ENCODE measurements at regions not wholly inside any gene's neighbourhood (a gene's known extent, or its start where the extent isn't known, plus 50 kb on each side); places are given as distances from the start of the nearest gene placed in this dataset.

GRCh38 chr18:28390022-28390421 lies 213.1 kb upstream of the CDH2 start:
- no peak for TF ChIP-seq CTCF (conservative IDR thresholded peaks at IDR 0.05)
- TF ChIP-seq ZFX (IDR thresholded peaks at IDR 0.05), result no peak
